ENCODE measurements at regions not wholly inside any gene's neighbourhood (a gene's known extent, or its start where the extent isn't known, plus 50 kb on each side); places are given as distances from the start of the nearest gene placed in this dataset.

GRCh38 chr5:36436306-36436705 lies 134.6 kb upstream of the RANBP3L start:
- intact Hi-C loops (cut with micrococcal nuclease; ENCODE audit: unreplicated experiment): no loop called here
- H3K27ac ChIP-seq (ENCODE audit: low read length): no peak overlapping the region
- ATAC-seq (no peak), DNase-seq (ENCODE audit: low read depth, low spot score) (no peak)
- H3K9me3 ChIP-seq (ENCODE audit: control insufficient read depth, insufficient read depth, low read depth, low read length): no peaks in the 10 kb centered on the region
- H3K27me3 ChIP-seq (ENCODE audit: control insufficient read depth, insufficient read depth, low read length): peaks cover 6% of the 10 kb centered on the region; the same call in 1 of the 2 replicates
- H3K4me1 ChIP-seq (ENCODE audit: control insufficient read depth, insufficient read depth, low read length): no peaks in the 10 kb centered on the region
- in situ Hi-C loops (cut with HindIII; ENCODE audit: low pct_unique_long_range_greater_than_20kb, low sequenced_read_pairs): no loop called here
- H3K36me3 ChIP-seq (ENCODE audit: control insufficient read depth, insufficient read depth, low read length): no peaks in the 10 kb centered on the region
- POLR2A ChIA-PET: no interaction called here
- CTCF ChIA-PET: no interaction called here
- H3K4me3 ChIP-seq (ENCODE audit: low read depth in 2 of 2, low read length in 2 of 2): no peak overlapping the region
- no peak for TF ChIP-seq TCF7L2 (IDR thresholded peaks at IDR 0.05; ENCODE audit: low read depth, low read length)
- TF ChIP-seq, protein P1, sequence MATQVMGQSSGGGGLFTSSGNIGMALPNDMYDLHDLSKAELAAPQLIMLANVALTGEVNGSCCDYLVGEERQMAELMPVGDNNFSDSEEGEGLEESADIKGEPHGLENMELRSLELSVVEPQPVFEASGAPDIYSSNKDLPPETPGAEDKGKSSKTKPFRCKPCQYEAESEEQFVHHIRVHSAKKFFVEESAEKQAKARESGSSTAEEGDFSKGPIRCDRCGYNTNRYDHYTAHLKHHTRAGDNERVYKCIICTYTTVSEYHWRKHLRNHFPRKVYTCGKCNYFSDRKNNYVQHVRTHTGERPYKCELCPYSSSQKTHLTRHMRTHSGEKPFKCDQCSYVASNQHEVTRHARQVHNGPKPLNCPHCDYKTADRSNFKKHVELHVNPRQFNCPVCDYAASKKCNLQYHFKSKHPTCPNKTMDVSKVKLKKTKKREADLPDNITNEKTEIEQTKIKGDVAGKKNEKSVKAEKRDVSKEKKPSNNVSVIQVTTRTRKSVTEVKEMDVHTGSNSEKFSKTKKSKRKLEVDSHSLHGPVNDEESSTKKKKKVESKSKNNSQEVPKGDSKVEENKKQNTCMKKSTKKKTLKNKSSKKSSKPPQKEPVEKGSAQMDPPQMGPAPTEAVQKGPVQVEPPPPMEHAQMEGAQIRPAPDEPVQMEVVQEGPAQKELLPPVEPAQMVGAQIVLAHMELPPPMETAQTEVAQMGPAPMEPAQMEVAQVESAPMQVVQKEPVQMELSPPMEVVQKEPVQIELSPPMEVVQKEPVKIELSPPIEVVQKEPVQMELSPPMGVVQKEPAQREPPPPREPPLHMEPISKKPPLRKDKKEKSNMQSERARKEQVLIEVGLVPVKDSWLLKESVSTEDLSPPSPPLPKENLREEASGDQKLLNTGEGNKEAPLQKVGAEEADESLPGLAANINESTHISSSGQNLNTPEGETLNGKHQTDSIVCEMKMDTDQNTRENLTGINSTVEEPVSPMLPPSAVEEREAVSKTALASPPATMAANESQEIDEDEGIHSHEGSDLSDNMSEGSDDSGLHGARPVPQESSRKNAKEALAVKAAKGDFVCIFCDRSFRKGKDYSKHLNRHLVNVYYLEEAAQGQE (IDR thresholded peaks at IDR 0.05; ENCODE audit: insufficient read depth in 1 of 2, low read depth in 2 of 2, low read length in 1 of 2): no peak
- TF ChIP-seq SIN3A (IDR thresholded peaks at IDR 0.05; ENCODE audit: borderline replicate concordance, insufficient read depth, low read depth, low read length): no peak
- TF ChIP-seq CTCF (IDR thresholded peaks at IDR 0.05): no peak
- TF ChIP-seq POLR2AphosphoS5 (IDR thresholded peaks at IDR 0.05; ENCODE audit: low read depth, low read length): no peak
- no TSS peak for BruUV-seq (replicated peaks)

DNA sequence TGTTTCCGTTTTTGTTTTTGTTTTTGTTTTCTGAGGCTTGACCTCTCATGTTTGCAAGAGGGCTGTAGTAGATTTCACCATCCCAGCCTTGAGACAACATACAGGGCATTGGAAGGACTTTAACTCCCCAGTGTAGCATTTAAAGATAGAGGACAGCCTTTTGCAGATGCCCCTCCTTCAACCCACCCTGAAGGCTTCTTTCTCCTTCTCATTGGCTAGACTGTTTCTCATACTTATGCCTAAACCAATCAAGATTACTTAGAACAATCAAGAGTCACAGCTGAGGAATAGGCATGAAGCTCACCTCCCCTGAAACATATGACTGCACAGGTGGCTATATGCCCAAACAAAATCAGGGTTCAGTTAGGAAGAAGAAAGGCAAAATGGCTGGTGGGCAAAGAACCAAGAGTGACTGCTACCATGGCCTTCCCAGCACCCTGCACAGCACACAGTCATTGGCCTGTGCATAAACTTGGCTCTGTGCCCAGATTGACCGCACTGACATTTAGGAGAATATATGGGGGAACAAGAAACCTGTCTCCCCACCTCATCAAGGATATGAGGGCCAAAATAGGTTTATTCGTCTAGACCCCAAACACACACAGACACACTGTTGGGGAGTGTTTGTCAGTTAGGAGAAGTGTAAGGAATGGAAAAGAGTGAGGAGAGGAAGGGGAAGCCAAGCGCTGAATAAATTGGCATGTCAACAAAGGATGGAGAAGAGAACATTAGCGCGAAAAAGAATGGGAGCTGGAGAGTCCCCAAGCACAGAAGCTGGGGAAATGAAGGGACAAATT lies 137.3 kb upstream of the RANBP3L start:
- ATAC-seq: no peak
- DNase-seq (ENCODE audit: low read depth, low spot score): no peak
- BruUV-seq (replicated peaks): no TSS peak
- POLR2A ChIA-PET: interaction anchor here (0.6 kb wide), 2 partner anchors 297 to 549 kb away, joined by 3 to 6 read pairs; no protein-coding TSS in a partner anchor
- H3K4me3 ChIP-seq (ENCODE audit: low read depth in 2 of 2, low read length in 2 of 2): no peak overlapping the region
- TF ChIP-seq, protein P1 (IDR thresholded peaks at IDR 0.05; ENCODE audit: insufficient read depth in 1 of 2, low read depth in 2 of 2, low read length in 1 of 2): no peak
- no peak for TF ChIP-seq TCF7L2 (IDR thresholded peaks at IDR 0.05; ENCODE audit: low read depth, low read length)
- TF ChIP-seq CTCF (IDR thresholded peaks at IDR 0.05): no peak
- TF ChIP-seq SIN3A (IDR thresholded peaks at IDR 0.05; ENCODE audit: borderline replicate concordance, insufficient read depth, low read depth, low read length): no peak
- TF ChIP-seq POLR2AphosphoS5 (IDR thresholded peaks at IDR 0.05; ENCODE audit: low read depth, low read length): no peak
- H3K27me3 ChIP-seq (ENCODE audit: control insufficient read depth, insufficient read depth, low read length): peaks cover 9% of the 10 kb centered on the region; the same call in 1 of the 2 replicates
- no peaks in the 10 kb centered on the region for H3K4me1 ChIP-seq (ENCODE audit: control insufficient read depth, insufficient read depth, low read length)
- no peaks in the 10 kb centered on the region for H3K36me3 ChIP-seq (ENCODE audit: control insufficient read depth, insufficient read depth, low read length)
- no peaks in the 10 kb centered on the region for H3K9me3 ChIP-seq (ENCODE audit: control insufficient read depth, insufficient read depth, low read depth, low read length)
- in situ Hi-C loops (cut with HindIII; ENCODE audit: low pct_unique_long_range_greater_than_20kb, low sequenced_read_pairs): no loop called here
- H3K27ac ChIP-seq (ENCODE audit: low read length): no peak overlapping the region
- intact Hi-C loops (cut with micrococcal nuclease; ENCODE audit: unreplicated experiment): no loop called here
- CTCF ChIA-PET: no interaction called here

Data from Panc1 (cell line).